ENCODE measurements at regions not wholly inside any gene's neighbourhood (a gene's known extent, or its start where the extent isn't known, plus 50 kb on each side); places are given as distances from the start of the nearest gene placed in this dataset.
A peak's percentile ranks its signal among the peaks of the same experiment; 100 is the strongest.

DNA sequence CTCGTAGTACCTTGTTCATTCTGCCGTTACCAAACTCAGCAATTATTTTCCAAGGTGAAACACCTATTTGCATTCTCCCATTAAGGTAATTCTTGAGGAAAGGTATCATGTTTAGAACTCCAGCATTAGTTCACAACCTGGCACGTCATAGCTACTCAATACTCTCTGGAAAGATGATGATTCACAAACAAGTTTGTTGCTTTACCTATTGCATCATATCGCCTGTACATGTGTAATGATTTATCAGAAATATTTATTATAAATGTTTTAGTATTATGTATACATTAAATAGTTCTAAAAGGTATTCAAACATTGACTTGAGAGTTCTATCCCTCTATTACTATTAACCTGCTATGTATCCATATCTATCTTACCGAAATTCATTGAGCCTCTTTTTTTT, 658.3 kb upstream of the PITX2 start:
- no peak for DNase-seq (ENCODE audit: low spot score)
- H3K27ac ChIP-seq, result no peak overlapping the region
- no peak overlapping the region for H3K4me3 ChIP-seq
- TF ChIP-seq, protein P1, sequence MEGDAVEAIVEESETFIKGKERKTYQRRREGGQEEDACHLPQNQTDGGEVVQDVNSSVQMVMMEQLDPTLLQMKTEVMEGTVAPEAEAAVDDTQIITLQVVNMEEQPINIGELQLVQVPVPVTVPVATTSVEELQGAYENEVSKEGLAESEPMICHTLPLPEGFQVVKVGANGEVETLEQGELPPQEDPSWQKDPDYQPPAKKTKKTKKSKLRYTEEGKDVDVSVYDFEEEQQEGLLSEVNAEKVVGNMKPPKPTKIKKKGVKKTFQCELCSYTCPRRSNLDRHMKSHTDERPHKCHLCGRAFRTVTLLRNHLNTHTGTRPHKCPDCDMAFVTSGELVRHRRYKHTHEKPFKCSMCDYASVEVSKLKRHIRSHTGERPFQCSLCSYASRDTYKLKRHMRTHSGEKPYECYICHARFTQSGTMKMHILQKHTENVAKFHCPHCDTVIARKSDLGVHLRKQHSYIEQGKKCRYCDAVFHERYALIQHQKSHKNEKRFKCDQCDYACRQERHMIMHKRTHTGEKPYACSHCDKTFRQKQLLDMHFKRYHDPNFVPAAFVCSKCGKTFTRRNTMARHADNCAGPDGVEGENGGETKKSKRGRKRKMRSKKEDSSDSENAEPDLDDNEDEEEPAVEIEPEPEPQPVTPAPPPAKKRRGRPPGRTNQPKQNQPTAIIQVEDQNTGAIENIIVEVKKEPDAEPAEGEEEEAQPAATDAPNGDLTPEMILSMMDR (IDR thresholded peaks at IDR 0.05), result no peak

DNA sequence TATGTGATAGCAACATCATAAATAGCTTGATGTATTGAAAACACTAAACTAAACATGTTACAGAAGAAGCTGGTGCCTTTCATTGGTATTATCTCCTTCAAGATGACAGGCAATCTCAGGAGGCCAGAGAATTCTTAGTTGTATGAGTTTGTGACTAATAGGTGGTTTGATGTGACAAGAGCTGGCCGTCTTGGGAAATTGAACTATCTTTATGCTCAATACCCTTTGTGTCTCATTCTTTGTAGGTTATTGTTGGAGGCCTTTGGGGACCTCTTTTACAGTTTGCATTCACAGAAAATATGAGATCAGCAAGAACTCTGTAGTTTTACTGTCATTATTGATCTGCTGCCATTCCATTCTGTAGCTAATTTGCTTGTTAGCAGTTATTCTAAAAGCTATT, 659.2 kb upstream of the PITX2 start:
- Histone ChIP-seq H3K27ac (no peak overlapping the region), H3K4me3 (no peak overlapping the region)
- TF ChIP-seq, protein P1 (IDR thresholded peaks at IDR 0.05), result no peak
- no peak for DNase-seq (ENCODE audit: low spot score)

DNA sequence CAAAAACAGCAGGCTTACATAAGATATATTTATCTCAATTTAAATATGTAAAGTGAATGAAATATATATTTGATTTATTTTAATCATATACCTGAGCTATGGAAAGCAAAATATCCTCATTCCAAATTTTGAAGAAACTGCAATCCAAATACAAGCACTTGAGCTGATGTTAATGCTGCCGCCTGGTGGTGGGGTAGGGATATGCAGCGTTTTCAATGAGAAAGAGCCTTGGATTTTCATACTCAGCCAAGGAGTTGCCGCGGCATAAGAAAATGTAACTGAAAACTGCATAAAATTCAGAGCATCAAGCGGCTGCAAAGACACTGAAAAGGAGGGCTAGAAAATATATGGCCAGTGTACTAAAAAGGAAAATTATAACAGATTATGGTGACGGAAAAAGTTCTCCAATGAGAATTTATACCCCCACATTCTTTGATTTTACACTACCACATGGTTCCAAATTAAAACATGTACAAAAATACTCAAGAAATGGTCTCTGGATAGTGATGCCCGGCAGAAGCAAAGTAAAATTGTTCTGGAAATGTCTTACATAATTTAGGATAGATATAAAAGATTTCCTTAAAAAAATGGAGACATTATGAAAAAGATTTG, 660.3 kb upstream of the PITX2 start:
- H3K27ac ChIP-seq, result no peak overlapping the region
- TF ChIP-seq, protein P1 (IDR thresholded peaks at IDR 0.05), result peak; percentile 41
- no peak overlapping the region for H3K4me3 ChIP-seq
- DNase-seq (ENCODE audit: low spot score), result no peak

DNA sequence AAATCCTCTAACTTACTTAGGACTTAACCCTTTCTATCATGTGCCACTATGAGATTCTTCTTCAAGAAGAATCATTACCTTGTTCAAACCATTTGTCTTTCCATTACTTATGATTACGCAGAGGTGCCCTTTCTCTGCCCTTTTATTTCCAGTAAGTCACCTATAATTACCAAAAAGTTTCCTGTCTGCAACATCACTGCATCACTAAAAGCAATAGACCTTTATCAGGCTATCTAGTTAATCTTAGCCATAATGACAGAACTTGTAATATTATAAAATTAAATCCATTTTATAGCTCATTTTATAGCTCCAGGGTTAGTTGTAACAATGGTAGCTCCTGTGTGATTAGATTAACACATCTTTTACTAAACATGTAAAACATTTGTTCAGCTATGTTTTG, 673.6 kb upstream of the PITX2 start:
- H3K27ac ChIP-seq, result no peak overlapping the region
- no peak overlapping the region for H3K4me3 ChIP-seq
- TF ChIP-seq, protein P1 (IDR thresholded peaks at IDR 0.05), result no peak
- DNase-seq (ENCODE audit: low spot score), result no peak

DNA sequence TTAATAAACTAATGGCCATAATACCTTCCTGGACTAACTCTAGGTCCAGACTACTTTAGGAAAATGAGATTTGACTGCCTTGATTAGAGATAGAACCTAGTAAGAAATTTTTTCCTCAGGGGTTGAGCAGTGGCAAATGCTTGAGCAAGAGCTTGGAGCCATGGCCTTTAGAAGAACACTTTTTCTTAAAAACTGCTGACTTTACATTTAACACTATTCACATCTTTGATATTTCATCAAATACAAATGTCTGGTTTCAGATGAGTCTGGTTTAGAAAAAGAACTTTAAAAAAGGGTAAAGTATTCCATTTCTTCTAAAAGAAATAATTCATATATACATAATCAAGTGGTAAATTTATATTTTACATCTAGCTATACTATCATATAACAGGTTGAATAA, 680.9 kb upstream of the PITX2 start:
- DNase-seq (ENCODE audit: low spot score), result no peak
- no peak overlapping the region for H3K27ac ChIP-seq
- H3K4me3 ChIP-seq, result no peak overlapping the region
- TF ChIP-seq, protein P1 (IDR thresholded peaks at IDR 0.05), result no peak

DNA sequence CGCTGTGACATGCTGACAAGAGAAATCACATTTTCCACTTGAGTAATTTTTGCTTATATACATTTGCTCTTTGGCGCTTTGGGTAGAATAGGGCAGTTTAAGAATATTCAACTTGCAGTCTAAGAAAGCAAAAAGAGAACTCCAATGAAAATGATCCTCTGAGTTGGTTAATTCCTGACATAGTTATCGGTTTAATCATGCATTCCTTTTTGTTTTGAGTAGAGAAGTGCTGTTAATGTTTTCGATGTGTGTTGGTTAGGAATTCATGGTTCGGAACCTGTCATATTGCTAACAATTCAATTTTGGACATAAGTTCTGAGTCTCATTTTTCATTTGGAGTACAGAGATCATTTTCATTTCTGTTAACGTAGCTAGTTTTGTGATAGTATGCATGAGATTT, 700.6 kb upstream of the PITX2 start:
- TF ChIP-seq, protein P1 (IDR thresholded peaks at IDR 0.05), result no peak
- no peak for DNase-seq (ENCODE audit: low spot score)
- H3K27ac ChIP-seq, result no peak overlapping the region
- H3K4me3 ChIP-seq, result no peak overlapping the region

DNA sequence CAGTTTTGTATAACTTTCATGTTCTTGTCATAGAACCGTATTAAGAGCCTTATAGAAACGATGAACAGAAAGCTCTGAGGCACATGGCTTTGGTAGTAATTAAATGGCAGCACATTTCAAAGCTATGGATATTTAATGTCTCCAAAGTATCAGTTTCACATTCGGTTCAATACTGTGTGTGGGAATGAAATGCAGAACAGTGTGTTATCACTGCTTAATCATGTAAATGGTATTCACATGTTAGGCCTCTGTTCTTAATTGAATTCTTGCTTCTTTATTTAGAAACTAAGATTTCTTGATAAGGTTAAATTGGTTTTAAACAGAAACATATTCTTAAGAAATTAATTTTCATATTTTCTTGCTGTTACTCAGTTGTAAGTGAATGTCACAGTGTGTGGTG, 701.0 kb upstream of the PITX2 start:
- no peak for DNase-seq (ENCODE audit: low spot score)
- Histone ChIP-seq H3K4me3 (no peak overlapping the region), H3K27ac (no peak overlapping the region)
- TF ChIP-seq, protein P1 (IDR thresholded peaks at IDR 0.05), result no peak
